Neuronal stem cell (in vitro differentiated cells): ENCODE measurements at regions not wholly inside any gene's neighbourhood (a gene's known extent, or its start where the extent isn't known, plus 50 kb on each side); places are given as distances from the start of the nearest gene placed in this dataset.

Experiments
- DNase-seq: peaks from one replicate; pipeline ENCODE4 v3.0.0-alpha.2; 2013; ENCODE audit warnings: low spot score
- H2AFZ ChIP-seq: one replicate; pipeline ENCODE4 v1.6.1; 2013; ENCODE audit warnings: mild to moderate bottlenecking, low read length, inconsistent platforms
- H2AK5ac ChIP-seq: 2 replicates; pipeline ENCODE4 v1.6.1; 2013; ENCODE audit warnings: low read depth, mild to moderate bottlenecking, inconsistent platforms, low read length, moderate library complexity, mixed read lengths
- H2BK120ac ChIP-seq: 2 replicates; pipeline ENCODE4 v1.6.1; 2013; ENCODE audit warnings: low read depth, mild to moderate bottlenecking, inconsistent platforms, low read length, moderate library complexity, mixed read lengths
- H2BK12ac ChIP-seq: one replicate; pipeline ENCODE4 v1.6.1; 2013; ENCODE audit warnings: low read length, inconsistent platforms
- H2BK15ac ChIP-seq: 2 replicates; pipeline ENCODE4 v1.6.1; 2013; ENCODE audit warnings: mild to moderate bottlenecking, low read length, inconsistent platforms, mixed read lengths
- H2BK5ac ChIP-seq: one replicate; pipeline ENCODE4 v1.6.1; 2013; ENCODE audit warnings: inconsistent platforms, mild to moderate bottlenecking, low read length, moderate library complexity
- H3K14ac ChIP-seq: one replicate; pipeline ENCODE4 v1.6.1; 2013; ENCODE audit warnings: low read length, inconsistent platforms
- H3K18ac ChIP-seq: 2 replicates; pipeline ENCODE4 v1.6.1; 2013; ENCODE audit warnings: low read length, inconsistent platforms
- H3K23ac ChIP-seq: 2 replicates; pipeline ENCODE4 v1.6.1; 2013; ENCODE audit warnings: low read depth, mild to moderate bottlenecking, mixed read lengths, low read length, inconsistent platforms; ENCODE audit not compliant: poor library complexity
- H3K27ac ChIP-seq: replicated peaks from 3 replicates; pipeline ENCODE4 v1.5.1; 2013; ENCODE audit warnings: low read length, inconsistent platforms
- H3K27me3 ChIP-seq, 3 experiments: 2 replicates each; pipeline ENCODE4 v1.6.1; 2013; ENCODE audit warnings: low read length in 3 of 3, mild to moderate bottlenecking in 2 of 3, inconsistent platforms in 1 of 3, low read depth in 1 of 3, mixed read lengths in 1 of 3, moderate library complexity in 1 of 3; ENCODE audit not compliant: control insufficient read depth in 3 of 3, insufficient read depth in 3 of 3
- H3K36me3 ChIP-seq, 2 donors: replicated peaks in 1 of 2; 2 replicates each; pipeline ENCODE4 v1.6.1; 2013; ENCODE audit warnings: low read length in 2 of 2; ENCODE audit not compliant: control insufficient read depth in 2 of 2, insufficient read depth in 2 of 2
- H3K4ac ChIP-seq: 2 replicates; pipeline ENCODE4 v1.6.1; 2013; ENCODE audit warnings: inconsistent platforms, mild to moderate bottlenecking, low read length, moderate library complexity
- H3K4me1 ChIP-seq, 2 donors: 1 replicate in 1 of 2; 2 replicates in 1 of 2; pipeline ENCODE4 v1.6.1; 2013; ENCODE audit warnings: low read length in 2 of 2, low read depth in 1 of 2; ENCODE audit not compliant: control insufficient read depth in 2 of 2, insufficient read depth in 1 of 2
- H3K4me2 ChIP-seq: one replicate; pipeline ENCODE4 v1.6.1; 2013; ENCODE audit warnings: mild to moderate bottlenecking, low read length, inconsistent platforms; ENCODE audit not compliant: insufficient read depth, poor library complexity, severe bottlenecking
- H3K4me3 ChIP-seq, 2 donors: 2 replicates each; pipeline ENCODE4 v1.5.1; 2013; ENCODE audit warnings: low read length in 2 of 2, mild to moderate bottlenecking in 2 of 2, inconsistent platforms in 1 of 2, moderate library complexity in 1 of 2
- H3K79me1 ChIP-seq: one replicate; pipeline ENCODE4 v1.6.1; 2013; ENCODE audit warnings: low read depth, mild to moderate bottlenecking, inconsistent platforms, low read length, moderate library complexity
- H3K9ac ChIP-seq: one replicate; pipeline ENCODE4 v1.6.1; 2013; ENCODE audit warnings: mild to moderate bottlenecking, low read depth, low read length, inconsistent platforms; ENCODE audit not compliant: poor library complexity
- H3K9me3 ChIP-seq, 2 donors: replicated peaks in 1 of 2; 2 replicates each; pipeline versions ENCODE3 to v1.6.1; 2013; ENCODE audit warnings: low read length in 2 of 2, mild to moderate bottlenecking in 2 of 2, inconsistent platforms in 1 of 2, low read depth in 1 of 2, mixed read lengths in 1 of 2, moderate library complexity in 1 of 2; ENCODE audit not compliant: control insufficient read depth in 2 of 2, insufficient read depth in 1 of 2
- H4K8ac ChIP-seq: one replicate; pipeline ENCODE4 v1.6.1; 2013; ENCODE audit warnings: low read depth, mild to moderate bottlenecking, inconsistent platforms, low read length, moderate library complexity
- H4K91ac ChIP-seq: one replicate; pipeline ENCODE4 v1.6.1; 2013; ENCODE audit warnings: low read length, low read depth, mild to moderate bottlenecking, inconsistent platforms; ENCODE audit not compliant: poor library complexity
- WGBS, 2 donors: extraction: QIAGEN DNeasy Blood & Tissue Kit; methylation state at CpG; one replicate each; pipeline ENCODE4 v1.1.7; 2013; ENCODE audit warnings: missing lambda C conversion rate in 2 of 2, mixed read lengths in 1 of 2; ENCODE audit not compliant: insufficient read length in 2 of 2, insufficient replicate concordance in 1 of 2; ENCODE audit errors: extremely low coverage in 2 of 2; 5-methylcytosine and 5-hydroxymethylcytosine counted together

- Histone ChIP-seq H3K9me3 (no peaks in the 10 kb centered on the region), H3K27me3 (no peaks in the 10 kb centered on the region), H3K4me1 (no peaks in the 10 kb centered on the region), H2BK12ac (no peak overlapping the region), H2BK15ac (no peak overlapping the region), H3K4ac (no peak overlapping the region), H3K18ac (no peak overlapping the region), H3K14ac (no peak overlapping the region), H3K27ac (no peak overlapping the region), H4K8ac (no peak overlapping the region), H3K4me2 (no peak overlapping the region), H3K79me1 (no peaks in the 10 kb centered on the region), H3K23ac (no peak overlapping the region), H4K91ac (no peak overlapping the region), H3K36me3 (no peaks in the 10 kb centered on the region), H2BK120ac (no peak overlapping the region), H3K4me3 (no peak overlapping the region), H2BK5ac (no peak overlapping the region), H3K9ac (no peak overlapping the region), H2AK5ac (no peak overlapping the region), H2AFZ (no peak overlapping the region)
- WGBS, 2 donors: no CpG with 5 or more reads among the region's 6 CpGs
- DNase-seq: no peak
These were observed 329.0 kb downstream of the STIM2 start for GRCh38 chr4:27189683-27190082.

DNA sequence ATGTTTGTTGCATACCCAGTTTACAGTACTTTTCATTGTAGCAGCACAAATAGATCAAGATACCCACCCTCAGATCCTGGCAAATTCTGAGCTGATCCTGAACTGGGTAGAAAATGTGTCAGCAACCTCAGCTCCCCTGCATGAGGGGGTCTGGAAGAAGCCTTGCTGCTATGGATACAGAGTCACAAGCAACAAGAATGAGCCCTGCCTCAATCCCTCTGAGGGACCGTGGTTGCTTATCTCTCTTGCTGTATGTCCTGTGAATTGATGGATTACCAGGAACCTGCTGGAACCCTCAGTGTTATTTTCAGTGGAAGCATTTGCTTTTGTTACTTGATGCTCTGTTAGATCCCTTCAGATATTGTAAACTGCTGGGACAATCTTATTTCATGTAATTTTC, 331.0 kb downstream of the STIM2 start:
- H2BK12ac ChIP-seq: no peak overlapping the region
- H3K9ac ChIP-seq: no peak overlapping the region
- no peak overlapping the region for H3K27ac ChIP-seq
- H2BK120ac ChIP-seq: no peak overlapping the region
- H3K4me3 ChIP-seq: no peak overlapping the region
- DNase-seq: no peak
- H2AK5ac ChIP-seq: no peak overlapping the region
- no peak overlapping the region for H3K4me2 ChIP-seq
- no peaks in the 10 kb centered on the region for H3K9me3 ChIP-seq
- no CpG with 5 or more reads among the region's 1 CpG for WGBS, 2 donors
- no peaks in the 10 kb centered on the region for H3K27me3 ChIP-seq
- H2AFZ ChIP-seq: no peak overlapping the region
- H3K18ac ChIP-seq: no peak overlapping the region
- no peaks in the 10 kb centered on the region for H3K4me1 ChIP-seq
- H2BK15ac ChIP-seq: no peak overlapping the region
- H3K79me1 ChIP-seq: no peaks in the 10 kb centered on the region
- H2BK5ac ChIP-seq: no peak overlapping the region
- no peaks in the 10 kb centered on the region for H3K36me3 ChIP-seq
- H3K23ac ChIP-seq: no peak overlapping the region
- H3K4ac ChIP-seq: no peak overlapping the region
- H3K14ac ChIP-seq: no peak overlapping the region
- no peak overlapping the region for H4K8ac ChIP-seq
- H4K91ac ChIP-seq: no peak overlapping the region

DNA sequence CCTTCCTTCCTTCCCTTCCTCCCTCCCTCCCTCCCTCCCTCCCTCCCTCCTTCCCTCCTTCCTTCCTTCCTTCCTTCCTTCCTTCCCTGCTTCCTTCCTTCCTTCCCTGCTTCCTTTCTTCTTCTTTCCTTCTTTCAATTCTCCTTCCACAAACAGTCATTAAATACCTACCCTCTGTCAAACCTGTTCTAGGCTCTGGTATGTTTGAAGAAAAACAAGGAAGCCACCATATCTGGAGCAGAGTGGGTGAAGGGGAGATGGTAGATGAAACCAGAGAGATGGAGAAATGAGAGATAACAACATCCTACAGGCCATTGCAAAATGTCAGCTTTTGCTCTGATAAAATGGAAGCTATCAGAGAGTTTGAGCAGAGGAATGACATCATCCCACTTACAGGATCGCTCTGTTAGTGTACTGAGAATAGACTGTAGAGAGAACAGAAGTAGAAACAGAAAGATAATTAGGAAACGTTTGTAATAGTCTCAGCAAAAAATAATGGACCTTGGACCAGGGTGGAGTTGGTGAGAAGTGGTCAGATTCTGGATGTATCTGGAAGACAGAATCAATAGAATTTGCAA, 334.0 kb downstream of the STIM2 start:
- no peak overlapping the region for H3K27ac ChIP-seq

GRCh38 chr4:27198246-27198645, 337.6 kb downstream of the STIM2 start:
- Histone ChIP-seq H2AK5ac (no peak overlapping the region), H3K23ac (no peak overlapping the region), H2BK12ac (no peak overlapping the region), H2BK5ac (no peak overlapping the region), H3K27ac (no peak overlapping the region), H2AFZ (no peak overlapping the region), H3K4me1 (peaks cover 0 to 1% of the 10 kb centered on the region in 2 donors), H3K4me3 (no peak overlapping the region), H3K4me2 (no peak overlapping the region), H3K14ac (no peak overlapping the region), H3K36me3 (no peaks in the 10 kb centered on the region), H4K91ac (no peak overlapping the region), H2BK15ac (no peak overlapping the region), H3K9me3 (no peaks in the 10 kb centered on the region), H3K4ac (no peak overlapping the region), H3K79me1 (no peaks in the 10 kb centered on the region), H3K9ac (no peak overlapping the region), H4K8ac (no peak overlapping the region), H3K18ac (no peak overlapping the region), H3K27me3 (no peaks in the 10 kb centered on the region), H2BK120ac (no peak overlapping the region)
- DNase-seq: no peak
- no CpG with 5 or more reads among the region's 2 CpGs for WGBS, 2 donors

More for the DNA sequence above, 334.0 kb downstream of the STIM2 start:
- H2BK15ac ChIP-seq: no peak overlapping the region
- H2BK12ac ChIP-seq: no peak overlapping the region
- no peak overlapping the region for H4K8ac ChIP-seq
- H3K9ac ChIP-seq: no peak overlapping the region
- no peak overlapping the region for H2AK5ac ChIP-seq
- H3K27me3 ChIP-seq: no peaks in the 10 kb centered on the region
- H3K14ac ChIP-seq: no peak overlapping the region
- H3K79me1 ChIP-seq: no peaks in the 10 kb centered on the region
- H3K4ac ChIP-seq: no peak overlapping the region
- no peaks in the 10 kb centered on the region for H3K36me3 ChIP-seq
- H2BK120ac ChIP-seq: no peak overlapping the region
- H3K23ac ChIP-seq: no peak overlapping the region
- no peak overlapping the region for H2BK5ac ChIP-seq
- DNase-seq: no peak
- no CpG with 5 or more reads among the region's 2 CpGs for WGBS, 2 donors
- H3K4me1 ChIP-seq: no peaks in the 10 kb centered on the region
- H3K4me3 ChIP-seq: no peak overlapping the region
- H3K18ac ChIP-seq: no peak overlapping the region
- no peak overlapping the region for H3K4me2 ChIP-seq
- no peak overlapping the region for H2AFZ ChIP-seq
- H3K9me3 ChIP-seq: no peaks in the 10 kb centered on the region
- H4K91ac ChIP-seq: no peak overlapping the region
